ENCODE measurements at regions not wholly inside any gene's neighbourhood (a gene's known extent, or its start where the extent isn't known, plus 50 kb on each side); places are given as distances from the start of the nearest gene placed in this dataset.

GRCh38 chr9:135246248-135247205 lies 159.1 kb downstream of the OLFM1 start:
- peaks cover 0 to 1% (median 0%) of the 10 kb centered on the region in 4 donors for H3K4me1 Mint-ChIP-seq
- no peaks in the 10 kb centered on the region for H3K9me3 Mint-ChIP-seq
- H3K27me3 Mint-ChIP-seq, result peaks cover 4 to 46% (median 19%) of the 10 kb centered on the region in 5 donors
- DNase-seq (peak in 1 of 10 donors; percentile 32), ATAC-seq (no peak)
- no peaks in the 10 kb centered on the region for H3K36me3 Mint-ChIP-seq
- H3K4me3 Mint-ChIP-seq, result no peak overlapping the region
- POLR2A ChIA-PET, result no interaction called here
- H3K27ac Mint-ChIP-seq, result no peak overlapping the region

- peaks cover 0 to 1% (median 0%) of the 10 kb centered on the region in 4 donors for H3K4me1 Mint-ChIP-seq
- no peak for ATAC-seq
- POLR2A ChIA-PET, result no interaction called here
These were observed 159.9 kb downstream of the OLFM1 start for GRCh38 chr9:135247227-135247930.

GRCh38 chr9:135248111-135248510 lies 160.6 kb downstream of the OLFM1 start:
- H3K27me3 Mint-ChIP-seq, result peaks cover 6 to 42% (median 18%) of the 10 kb centered on the region in 5 donors
- DNase-seq (peak in 1 of 10 donors; percentile 59), ATAC-seq (no peak)
- POLR2A ChIA-PET, result no interaction called here
- H3K4me3 Mint-ChIP-seq, result no peak overlapping the region
- H3K4me1 Mint-ChIP-seq, result peaks cover 0 to 4% (median 0%) of the 10 kb centered on the region in 4 donors
- no peak overlapping the region for H3K27ac Mint-ChIP-seq
- no peaks in the 10 kb centered on the region for H3K36me3 Mint-ChIP-seq
- H3K9me3 Mint-ChIP-seq, result no peaks in the 10 kb centered on the region

More at GRCh38 chr9:135247227-135247930, 159.9 kb downstream of the OLFM1 start:
- Mint-ChIP-seq H3K4me3 (no peak overlapping the region), H3K27ac (no peak overlapping the region), H3K9me3 (no peaks in the 10 kb centered on the region), H3K36me3 (no peaks in the 10 kb centered on the region), H3K27me3 (peaks cover 6 to 42% (median 21%) of the 10 kb centered on the region in 5 donors)
- DNase-seq, result peak in 1 of 10 donors; percentile 54

- DNase-seq (no peak), ATAC-seq (no peak)
- Mint-ChIP-seq H3K9me3 (no peaks in the 10 kb centered on the region), H3K4me3 (no peak overlapping the region), H3K27ac (no peak overlapping the region), H3K4me1 (peaks cover 0 to 4% (median 0%) of the 10 kb centered on the region in 4 donors), H3K36me3 (no peaks in the 10 kb centered on the region), H3K27me3 (peaks cover 6 to 43% (median 17%) of the 10 kb centered on the region in 5 donors)
- POLR2A ChIA-PET, result no interaction called here
These were observed 161.3 kb downstream of the OLFM1 start for GRCh38 chr9:135248721-135249120.

- POLR2A ChIA-PET, result no interaction called here
- no peak for ATAC-seq
- no peak overlapping the region for H3K27ac Mint-ChIP-seq
- H3K4me3 Mint-ChIP-seq, result no peak overlapping the region
- no peaks in the 10 kb centered on the region for H3K36me3 Mint-ChIP-seq
- H3K9me3 Mint-ChIP-seq, result no peaks in the 10 kb centered on the region
- DNase-seq, result peak in 1 of 10 donors; percentile 24
- peaks cover 0 to 4% (median 0%) of the 10 kb centered on the region in 4 donors for H3K4me1 Mint-ChIP-seq
- H3K27me3 Mint-ChIP-seq, result peaks cover 6 to 43% (median 17%) of the 10 kb centered on the region in 5 donors
These were observed 161.7 kb downstream of the OLFM1 start for GRCh38 chr9:135249191-135249590.

- no peaks in the 10 kb centered on the region for H3K9me3 Mint-ChIP-seq
- H3K27ac Mint-ChIP-seq, result no peak overlapping the region
- ATAC-seq (no peak), DNase-seq (no peak)
- peaks cover 0 to 4% (median 0%) of the 10 kb centered on the region in 4 donors for H3K4me1 Mint-ChIP-seq
- H3K36me3 Mint-ChIP-seq, result no peaks in the 10 kb centered on the region
- no peak overlapping the region for H3K4me3 Mint-ChIP-seq
- peaks cover 6 to 41% (median 17%) of the 10 kb centered on the region in 5 donors for H3K27me3 Mint-ChIP-seq
- POLR2A ChIA-PET, result no interaction called here
These were observed 162.2 kb downstream of the OLFM1 start for GRCh38 chr9:135249711-135250110.

- peak in 1 of 10 donors; percentile 0 for DNase-seq
- ATAC-seq, result no peak
- Mint-ChIP-seq H3K36me3 (no peaks in the 10 kb centered on the region), H3K27ac (no peak overlapping the region), H3K4me1 (peaks cover 0 to 2% (median 0%) of the 10 kb centered on the region in 4 donors), H3K9me3 (no peaks in the 10 kb centered on the region), H3K4me3 (no peak overlapping the region), H3K27me3 (peaks cover 0 to 40% (median 8%) of the 10 kb centered on the region in 5 donors)
- POLR2A ChIA-PET, result no interaction called here
These were observed 163.9 kb downstream of the OLFM1 start for GRCh38 chr9:135251331-135251761.

GRCh38 chr9:135251996-135252760 lies 164.7 kb downstream of the OLFM1 start:
- Mint-ChIP-seq H3K4me3 (no peak overlapping the region), H3K9me3 (no peaks in the 10 kb centered on the region), H3K36me3 (no peaks in the 10 kb centered on the region), H3K27me3 (peaks cover 0 to 39% (median 10%) of the 10 kb centered on the region in 5 donors), H3K27ac (no peak overlapping the region), H3K4me1 (peaks cover 0 to 2% (median 0%) of the 10 kb centered on the region in 4 donors)
- no peak for ATAC-seq
- DNase-seq, result peak in 1 of 10 donors; percentile 2
- POLR2A ChIA-PET, result no interaction called here

- no peak for DNase-seq
- POLR2A ChIA-PET, result no interaction called here
- Mint-ChIP-seq H3K4me3 (no peak overlapping the region), H3K27me3 (peaks cover 0 to 34% (median 8%) of the 10 kb centered on the region in 5 donors), H3K9me3 (no peaks in the 10 kb centered on the region), H3K4me1 (peaks cover 0 to 2% (median 0%) of the 10 kb centered on the region in 4 donors), H3K36me3 (no peaks in the 10 kb centered on the region), H3K27ac (no peak overlapping the region)
- no peak for ATAC-seq
These were observed 165.5 kb downstream of the OLFM1 start for GRCh38 chr9:135252980-135253304.

GRCh38 chr9:135253305-135254004 lies 166.0 kb downstream of the OLFM1 start:
- ATAC-seq, result no peak
- Mint-ChIP-seq H3K4me3 (no peak overlapping the region), H3K27ac (no peak overlapping the region)

GRCh38 chr9:135254176-135255032 lies 166.9 kb downstream of the OLFM1 start:
- Mint-ChIP-seq H3K4me1 (peaks cover 0 to 2% (median 0%) of the 10 kb centered on the region in 4 donors), H3K4me3 (no peak overlapping the region), H3K27me3 (peaks cover 0 to 34% (median 8%) of the 10 kb centered on the region in 5 donors), H3K9me3 (no peaks in the 10 kb centered on the region), H3K36me3 (no peaks in the 10 kb centered on the region), H3K27ac (no peak overlapping the region)
- DNase-seq (peak in 1 of 10 donors; percentile 53), ATAC-seq (no peak)
- POLR2A ChIA-PET, result no interaction called here

More at GRCh38 chr9:135253305-135254004, 166.0 kb downstream of the OLFM1 start:
- peak in 1 of 10 donors; percentile 1 for DNase-seq
- Mint-ChIP-seq H3K27me3 (peaks cover 0 to 34% (median 8%) of the 10 kb centered on the region in 5 donors), H3K4me1 (peaks cover 0 to 2% (median 0%) of the 10 kb centered on the region in 4 donors), H3K9me3 (no peaks in the 10 kb centered on the region), H3K36me3 (no peaks in the 10 kb centered on the region)
- POLR2A ChIA-PET, result no interaction called here

All from naive thymus-derived CD8-positive, alpha-beta T cell (primary cell).